Gastroesophageal sphincter (tissue), 3 donors: ENCODE measurements at regions not wholly inside any gene's neighbourhood (a gene's known extent, or its start where the extent isn't known, plus 50 kb on each side); places are given as distances from the start of the nearest gene placed in this dataset.

Source experiments
- EP300 ChIP-seq: sonication (generic); formaldehyde crosslinking; IDR thresholded peaks from one replicate; pipeline ENCODE4 v1.6.1; 2017; ENCODE audit warnings: antibody characterized with exemption, mild to moderate bottlenecking
- TF ChIP-seq, protein P1 (sequence below), 4 experiments: fragments of 200-600 bp in 2 of 4; fragments of 450-650 bp in 2 of 4; sonication (generic) in 1 of 4; IDR thresholded peaks; one replicate each; pipeline ENCODE4 v1.5.1; 2017 to 2019; ENCODE audit warnings: antibody characterized with exemption in 4 of 4, mild to moderate bottlenecking in 2 of 4, moderate library complexity in 2 of 4

GRCh38 chr1:218874801-218875400 lies 298.8 kb upstream of the LYPLAL1 start:
- TF ChIP-seq, protein P1, sequence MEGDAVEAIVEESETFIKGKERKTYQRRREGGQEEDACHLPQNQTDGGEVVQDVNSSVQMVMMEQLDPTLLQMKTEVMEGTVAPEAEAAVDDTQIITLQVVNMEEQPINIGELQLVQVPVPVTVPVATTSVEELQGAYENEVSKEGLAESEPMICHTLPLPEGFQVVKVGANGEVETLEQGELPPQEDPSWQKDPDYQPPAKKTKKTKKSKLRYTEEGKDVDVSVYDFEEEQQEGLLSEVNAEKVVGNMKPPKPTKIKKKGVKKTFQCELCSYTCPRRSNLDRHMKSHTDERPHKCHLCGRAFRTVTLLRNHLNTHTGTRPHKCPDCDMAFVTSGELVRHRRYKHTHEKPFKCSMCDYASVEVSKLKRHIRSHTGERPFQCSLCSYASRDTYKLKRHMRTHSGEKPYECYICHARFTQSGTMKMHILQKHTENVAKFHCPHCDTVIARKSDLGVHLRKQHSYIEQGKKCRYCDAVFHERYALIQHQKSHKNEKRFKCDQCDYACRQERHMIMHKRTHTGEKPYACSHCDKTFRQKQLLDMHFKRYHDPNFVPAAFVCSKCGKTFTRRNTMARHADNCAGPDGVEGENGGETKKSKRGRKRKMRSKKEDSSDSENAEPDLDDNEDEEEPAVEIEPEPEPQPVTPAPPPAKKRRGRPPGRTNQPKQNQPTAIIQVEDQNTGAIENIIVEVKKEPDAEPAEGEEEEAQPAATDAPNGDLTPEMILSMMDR (IDR thresholded peaks at IDR 0.05) = no peak
- no peak for TF ChIP-seq EP300
